ENCODE measurements at regions not wholly inside any gene's neighbourhood (a gene's known extent, or its start where the extent isn't known, plus 50 kb on each side); places are given as distances from the start of the nearest gene placed in this dataset.

- TF ChIP-seq ATF2 (CRISPR knock-in tag; IDR thresholded peaks at IDR 0.05) (no peak), NR2C2 (CRISPR knock-in tag; IDR thresholded peaks at IDR 0.05; ENCODE audit: borderline replicate concordance) (no peak), PPARG (CRISPR knock-in tag; conservative IDR thresholded peaks at IDR 0.05) (no peak), MAX (IDR thresholded peaks at IDR 0.05) (no peak)
Measured at GRCh38 chr4:181982437-181982836, 260.8 kb upstream of the TENM3 start.

Measured in HepG2 (cell line).